HG02870 (cell line): ENCODE measurements at regions not wholly inside any gene's neighbourhood (a gene's known extent, or its start where the extent isn't known, plus 50 kb on each side); places are given as distances from the start of the nearest gene placed in this dataset.
"Not testable (repeated sequence)": the region's sequence is repeated elsewhere in the genome, so short reads cannot be mapped to it uniquely, and the experiment has no call there.

Experiments
- ATAC-seq: cut with Tn5 transposase; IDR thresholded peaks from one replicate; pipeline ENCODE4 v1.9.1; 2021; ENCODE audit warnings: mild to moderate bottlenecking, moderate library complexity; ENCODE audit not compliant: unreplicated experiment

DNA sequence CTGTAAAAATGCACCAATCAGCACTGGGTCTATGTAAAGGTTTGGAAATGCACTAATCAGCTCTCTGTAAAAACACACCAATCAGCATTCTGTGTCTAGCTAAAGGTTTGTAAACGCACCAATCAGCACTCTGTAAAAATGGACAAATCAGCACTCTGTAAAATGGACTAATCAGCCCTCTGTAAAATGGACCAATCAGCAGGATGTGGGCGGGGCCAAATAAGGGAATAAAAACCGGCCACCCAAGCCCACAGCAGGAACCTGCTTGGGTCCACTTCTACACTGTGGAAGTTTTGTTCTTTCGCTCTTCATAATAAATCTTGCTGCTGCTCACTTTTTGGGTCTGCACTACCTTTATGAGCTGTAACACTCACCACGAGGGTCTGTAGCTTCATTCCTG, 101.0 kb downstream of the SMC2 start:
- not testable (repeated sequence) for ATAC-seq

DNA sequence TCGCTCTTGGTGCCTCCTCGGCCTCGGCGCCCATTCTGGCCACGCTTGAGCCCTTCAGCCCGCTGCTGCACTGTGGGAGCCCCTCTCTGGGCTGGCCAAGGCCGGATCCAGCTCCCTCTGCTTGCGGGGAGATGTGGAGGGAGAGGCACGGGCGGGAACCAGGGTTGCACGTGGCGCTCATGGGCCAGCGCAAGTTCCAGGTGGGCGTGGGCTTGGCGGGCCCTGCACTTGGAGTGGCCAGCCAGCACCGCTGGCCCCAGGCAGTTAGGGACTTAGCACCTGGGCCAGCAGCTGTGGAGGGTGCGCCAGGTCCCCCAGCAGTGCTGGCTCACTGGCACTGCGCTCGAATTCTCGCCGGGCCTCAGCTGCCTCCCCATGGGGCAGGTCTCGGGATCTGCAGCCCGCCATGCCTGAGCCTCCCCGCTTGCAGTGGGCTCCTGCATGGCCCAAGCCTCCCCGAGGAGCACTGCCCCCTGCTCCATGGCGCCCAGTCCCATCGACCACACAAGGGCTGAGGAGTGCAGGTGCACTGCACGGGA, 106.4 kb downstream of the SMC2 start:
- ATAC-seq, result no peak

DNA sequence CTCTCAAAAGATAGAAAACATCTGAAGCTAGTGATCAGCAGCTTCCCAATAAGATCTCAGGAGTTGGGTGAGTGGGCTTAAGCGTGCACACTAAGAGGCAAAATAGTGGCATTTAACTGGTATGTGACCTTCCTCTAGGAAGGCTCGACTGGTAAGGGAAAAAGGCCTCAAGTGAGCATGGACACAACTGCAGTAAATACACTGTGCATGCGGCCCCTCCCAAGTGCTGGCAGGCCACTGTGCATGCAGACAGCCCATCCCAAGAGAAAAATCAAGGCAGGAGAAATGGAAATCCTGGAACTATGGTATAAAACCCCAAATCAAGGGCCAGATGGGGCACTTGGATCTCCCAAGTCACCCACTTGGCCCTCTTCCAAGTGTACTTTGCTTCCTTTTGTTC, 112.7 kb downstream of the SMC2 start:
- ATAC-seq, result no peak

DNA sequence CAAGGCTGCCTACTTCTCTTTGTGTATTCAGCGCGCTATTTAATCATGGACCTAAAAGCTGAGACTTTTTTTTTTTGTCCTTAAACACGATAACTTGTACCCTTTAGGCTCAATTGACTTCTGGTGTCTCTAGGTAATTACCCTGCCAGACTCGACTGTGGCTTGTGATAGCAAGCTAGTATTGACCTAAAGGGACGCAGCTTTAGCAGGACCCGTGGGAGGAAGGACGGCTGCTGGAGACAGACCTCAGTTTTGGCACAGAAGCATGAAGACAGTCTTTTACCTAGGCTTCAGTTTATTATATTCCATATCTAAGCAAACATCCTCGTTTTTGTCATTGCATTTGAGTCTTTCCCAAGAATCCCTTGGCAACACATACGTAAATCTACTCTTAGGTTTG, 115.3 kb downstream of the SMC2 start:
- no peak for ATAC-seq

DNA sequence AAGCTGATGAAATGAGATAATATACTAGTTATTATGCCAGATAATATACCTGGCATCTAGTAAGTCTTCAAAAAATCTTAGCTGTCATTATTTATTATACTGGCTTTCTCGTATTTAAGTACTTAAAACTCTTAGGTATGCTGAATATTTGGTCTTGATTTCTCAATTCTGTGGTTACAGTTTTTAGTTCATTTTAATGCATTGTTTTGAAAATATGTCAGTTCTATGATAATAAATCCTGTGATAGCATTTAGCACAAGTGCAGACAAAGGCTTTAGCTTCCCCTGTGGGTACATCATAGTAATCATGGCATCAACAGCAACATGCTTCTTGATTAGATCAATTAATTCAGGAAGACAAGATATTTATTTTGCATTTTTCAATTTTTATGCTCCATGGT, 133.0 kb downstream of the SMC2 start:
- no peak for ATAC-seq

DNA sequence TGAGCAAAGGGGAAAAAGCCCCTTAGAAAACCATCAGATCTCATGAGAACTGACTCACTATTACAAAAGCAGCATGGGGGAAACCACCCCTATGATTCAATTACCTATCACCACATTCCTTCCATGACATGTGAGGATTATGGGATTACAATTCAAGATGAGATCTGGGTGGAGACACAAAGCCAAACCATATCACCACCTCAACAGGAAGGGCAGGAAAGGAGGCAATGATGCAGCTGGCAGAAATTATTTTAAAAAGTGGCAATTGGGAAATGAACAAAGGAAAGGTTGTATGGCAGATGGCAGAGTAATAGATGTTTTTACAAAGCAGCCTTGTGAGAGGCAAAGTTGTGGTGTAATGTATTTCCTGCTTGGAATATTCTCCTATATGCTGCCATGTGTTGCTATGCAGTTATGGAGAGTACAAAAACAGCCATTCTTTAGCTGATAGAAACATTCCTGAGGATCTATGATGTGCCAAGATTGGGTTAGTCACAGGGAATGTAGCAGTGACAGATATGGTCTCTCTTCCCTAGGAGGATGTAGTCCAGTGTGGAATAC, 138.8 kb downstream of the SMC2 start:
- no peak for ATAC-seq

DNA sequence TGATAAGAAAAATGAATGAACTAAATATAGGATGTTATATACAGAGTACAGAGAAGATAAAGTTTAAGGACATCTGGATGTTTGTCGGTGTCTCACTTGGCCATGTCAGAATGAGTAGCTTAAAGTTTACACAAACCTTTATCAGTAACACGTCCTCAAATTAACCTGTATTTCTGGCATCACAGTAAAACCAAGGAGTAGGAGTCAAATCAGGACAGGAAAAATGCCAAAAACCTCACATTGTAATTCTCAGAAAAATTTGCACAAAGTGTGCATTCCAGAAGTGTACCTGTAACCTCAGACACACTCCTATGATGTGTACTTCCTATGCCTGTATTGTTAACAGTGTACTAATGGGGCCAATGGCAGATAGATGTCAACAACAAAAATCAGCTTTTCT, 139.3 kb downstream of the SMC2 start:
- ATAC-seq, result no peak

DNA sequence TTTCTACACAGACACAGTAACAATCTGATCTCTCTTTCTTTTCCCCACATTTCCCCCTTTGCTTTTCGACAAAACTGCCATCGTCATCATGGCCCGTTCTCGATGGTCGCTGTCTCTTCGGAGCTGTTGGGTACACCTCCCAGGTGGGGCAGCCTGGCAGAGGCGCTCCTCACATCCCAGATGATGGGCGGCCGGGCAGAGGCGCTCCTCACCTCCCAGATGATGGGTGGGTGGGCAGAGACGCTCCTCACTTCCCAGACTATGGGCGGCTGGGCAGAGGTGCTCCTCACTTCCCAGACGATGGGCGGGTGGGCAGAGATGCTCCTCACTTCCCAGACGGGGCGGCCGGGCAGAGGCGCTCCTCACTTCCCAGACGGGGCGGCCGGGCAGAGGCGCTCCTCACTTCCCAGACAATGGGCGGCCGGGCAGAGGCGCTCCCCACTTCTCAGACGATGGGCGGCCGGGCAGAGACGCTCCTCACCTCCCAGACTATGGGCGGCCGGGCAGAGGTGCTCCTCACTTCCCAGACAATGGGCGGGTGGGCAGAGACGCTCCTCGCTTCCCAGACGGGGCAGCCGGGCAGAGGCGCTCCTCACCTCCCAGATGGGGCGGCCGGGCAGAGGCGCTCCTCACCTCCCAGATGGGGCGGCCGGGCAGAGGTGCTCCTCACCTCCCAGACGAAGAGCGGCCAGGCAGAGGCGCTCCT, 140.7 kb downstream of the SMC2 start:
- not testable (repeated sequence) for ATAC-seq

DNA sequence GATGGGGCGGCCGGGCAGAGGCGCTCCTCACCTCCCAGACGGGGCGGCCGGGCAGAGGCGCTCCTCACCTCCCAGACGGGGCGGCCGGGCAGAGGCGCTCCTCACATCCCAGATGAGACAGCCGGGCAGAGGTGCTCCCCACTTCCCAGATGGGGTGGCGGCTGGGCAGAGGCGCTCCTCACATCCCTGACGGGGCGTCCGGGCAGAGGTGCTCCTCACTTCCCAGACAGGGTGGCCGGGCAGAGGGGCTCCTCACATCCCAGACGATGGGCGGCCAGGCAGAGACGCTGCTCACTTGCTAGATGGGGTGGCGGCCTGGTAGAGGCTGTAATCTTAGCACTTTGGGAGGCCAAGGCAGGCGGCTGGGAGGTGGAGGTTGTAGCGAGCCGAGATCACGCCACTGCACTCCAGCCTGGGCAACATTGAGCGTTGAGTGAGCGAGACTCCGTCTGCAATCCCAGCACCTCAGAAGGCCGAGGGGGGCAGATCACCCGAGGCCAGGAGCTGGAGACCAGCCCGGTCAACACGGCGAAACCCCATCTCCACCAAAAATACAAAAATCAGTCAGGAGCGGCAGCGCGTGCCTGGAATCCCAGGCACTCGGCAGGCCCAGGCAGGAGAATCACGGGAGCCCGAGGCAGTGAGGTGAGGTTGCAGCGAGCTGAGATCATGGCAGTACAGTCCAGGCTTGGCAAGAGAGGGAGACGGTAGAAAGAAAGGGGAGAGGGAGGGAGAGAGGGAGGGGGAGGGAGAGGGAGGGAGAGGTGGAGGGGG, 141.4 kb downstream of the SMC2 start:
- not testable (repeated sequence) for ATAC-seq

DNA sequence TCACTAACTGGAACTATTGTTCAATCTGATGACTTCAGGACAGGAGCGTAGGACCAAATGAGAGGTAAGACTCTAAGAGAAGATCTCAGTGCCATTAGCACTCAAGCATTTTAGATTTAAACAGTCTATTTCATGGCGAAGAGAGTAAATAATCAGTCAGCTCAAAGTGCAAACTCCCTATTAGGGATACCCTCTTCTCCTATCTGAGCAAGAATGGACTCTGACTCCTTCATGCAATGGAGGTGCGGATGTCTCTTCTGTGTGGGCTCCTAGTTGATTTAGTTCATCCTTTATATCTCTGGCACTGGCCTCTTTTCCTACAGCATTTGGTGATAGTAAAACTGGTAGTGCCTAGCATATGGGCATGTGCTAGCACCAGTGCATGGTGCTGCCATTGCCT, 144.6 kb downstream of the SMC2 start:
- ATAC-seq, result no peak

DNA sequence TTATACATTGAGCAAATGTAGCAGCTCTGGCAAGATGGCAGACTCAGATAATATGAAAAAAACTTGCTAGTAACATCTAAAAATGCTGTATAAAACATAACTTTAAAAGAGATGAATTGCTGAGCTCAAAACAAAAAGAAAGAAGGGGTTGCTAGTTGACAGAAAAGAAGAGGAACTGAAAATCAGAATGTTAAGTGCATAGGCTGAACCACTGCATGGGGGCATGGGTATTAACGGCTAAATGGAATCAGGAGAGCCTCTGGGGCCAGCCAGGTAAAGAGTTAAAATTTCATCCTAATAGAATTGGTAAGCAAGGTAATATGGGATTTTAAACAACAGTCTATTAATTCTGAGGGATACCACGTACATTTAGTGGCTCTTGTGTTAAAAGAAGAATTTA, 146.8 kb downstream of the SMC2 start:
- ATAC-seq, result no peak

DNA sequence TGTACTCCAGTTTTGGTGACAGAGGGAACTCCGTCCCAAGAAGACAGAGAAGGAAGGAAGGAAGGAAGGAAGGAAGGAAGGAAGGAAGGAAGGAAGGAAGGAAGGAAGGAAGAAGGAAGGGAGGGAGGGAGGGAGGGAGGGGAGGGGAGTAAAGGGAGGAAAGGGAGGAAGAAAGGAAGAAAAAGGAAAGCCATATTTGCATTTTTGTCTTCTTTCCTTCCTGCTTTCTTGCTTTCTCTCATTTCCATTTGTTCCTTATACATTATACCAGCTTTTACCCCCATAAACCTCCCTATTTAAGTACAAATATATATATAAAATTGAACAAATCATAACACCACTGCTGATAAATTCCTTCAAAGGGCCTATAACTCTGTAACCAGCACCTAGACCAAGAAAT, 151.8 kb downstream of the SMC2 start:
- no peak for ATAC-seq

DNA sequence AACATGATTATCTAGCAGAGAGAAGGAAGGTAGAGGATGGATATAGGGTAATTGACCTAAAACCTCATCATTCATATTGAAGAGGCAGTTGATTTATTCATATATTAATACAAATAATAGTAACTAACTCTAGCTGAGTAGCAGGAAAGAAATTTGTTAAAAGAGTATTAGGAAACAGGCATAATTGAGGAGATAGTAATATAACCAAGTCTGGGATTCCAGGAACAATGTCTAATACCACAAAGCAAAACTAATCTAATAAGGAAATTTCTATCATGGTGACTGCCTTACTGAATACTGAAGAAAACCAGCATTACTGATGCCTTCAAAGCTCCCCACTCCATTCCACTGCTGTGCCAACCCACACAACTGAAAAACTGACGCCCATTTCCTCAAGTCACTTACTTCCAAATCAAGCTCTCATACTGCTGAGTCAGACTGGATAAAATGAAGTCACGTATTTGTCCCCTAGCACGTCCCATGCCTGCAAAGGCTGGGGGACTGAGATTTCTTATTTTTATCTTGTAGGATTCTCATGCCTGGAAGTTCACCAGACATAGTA, 153.9 kb downstream of the SMC2 start:
- no peak for ATAC-seq

DNA sequence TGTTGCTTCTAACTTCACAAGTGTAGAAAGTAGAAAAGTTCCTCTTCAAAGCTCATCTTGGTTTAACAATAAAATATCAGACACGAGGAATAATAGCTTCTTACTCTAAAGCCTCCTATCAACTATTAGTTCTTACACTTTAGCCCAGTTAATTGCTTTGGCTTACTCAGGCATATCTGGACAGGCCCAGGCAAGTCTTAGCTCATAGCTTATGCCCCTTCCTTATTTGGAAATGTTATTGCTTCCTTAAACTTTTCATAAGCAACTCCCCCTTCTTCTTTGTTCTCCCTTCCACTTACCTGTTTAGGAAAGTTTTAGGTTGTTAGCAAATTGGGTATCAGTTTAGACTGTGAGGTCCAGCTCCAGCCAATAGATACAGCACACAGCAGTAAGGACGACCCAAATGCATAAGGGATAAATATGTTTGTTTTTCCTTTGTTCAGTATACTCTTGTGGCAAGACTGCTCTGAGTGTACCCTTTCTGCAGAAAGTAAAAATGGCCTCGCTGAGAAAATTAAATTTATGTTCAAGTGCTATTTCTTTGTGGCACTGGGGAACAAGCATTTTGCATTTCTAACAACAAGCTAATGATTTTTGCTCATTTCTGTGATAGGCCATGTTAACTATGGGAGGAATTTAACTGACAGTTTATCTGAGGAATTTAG, 162.1 kb downstream of the SMC2 start:
- ATAC-seq, result no peak

DNA sequence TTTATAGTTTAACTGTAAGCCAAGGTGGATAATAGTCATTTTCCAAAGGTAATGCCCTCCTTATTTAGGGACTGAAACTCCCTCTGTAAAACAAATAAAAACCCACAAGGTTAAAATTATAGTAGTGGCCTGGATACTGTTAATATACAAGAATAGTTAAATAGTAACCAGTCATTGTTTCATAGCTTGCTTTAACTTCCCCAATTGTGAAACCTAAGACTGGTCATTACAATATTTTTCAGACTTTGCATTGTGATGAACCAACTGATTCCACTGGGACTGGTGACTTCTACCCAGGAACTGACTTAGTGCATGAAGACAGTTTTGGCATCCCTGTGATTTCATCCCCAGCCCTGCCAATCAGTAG, 162.6 kb downstream of the SMC2 start:
- ATAC-seq, result no peak

DNA sequence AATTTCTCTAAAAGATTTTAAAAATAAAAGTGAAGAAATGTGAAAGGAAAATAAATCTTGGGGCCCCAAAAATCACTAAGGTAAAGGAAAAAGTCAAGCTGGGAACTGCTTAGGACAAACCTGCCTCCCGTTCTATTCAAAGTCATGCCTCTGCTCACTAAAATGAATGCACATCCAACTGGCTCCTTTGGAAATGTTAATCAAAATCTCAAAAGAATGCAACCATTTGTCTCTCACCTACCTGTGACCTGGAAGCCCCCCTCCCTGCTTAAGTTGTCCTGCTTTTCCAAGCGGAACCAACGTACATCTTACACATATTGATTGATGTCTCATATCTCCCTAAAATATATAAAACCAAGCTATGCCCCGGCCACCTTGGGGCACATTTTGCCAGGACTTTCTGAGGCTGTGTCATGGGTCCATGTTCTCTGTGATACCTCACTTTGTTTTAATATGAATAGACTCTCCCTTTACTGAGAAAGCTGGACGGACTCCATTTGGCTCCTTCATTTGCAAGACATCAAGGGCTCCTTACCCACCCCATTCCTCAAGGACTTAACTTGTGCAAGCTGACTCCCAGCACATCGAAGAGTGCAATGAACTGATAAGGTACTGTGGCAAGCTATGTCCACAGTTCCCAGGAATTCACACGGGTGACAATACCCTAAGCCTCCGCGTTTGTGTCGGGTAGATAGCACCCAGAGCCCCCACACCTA, 164.3 kb downstream of the SMC2 start:
- ATAC-seq, result no peak

DNA sequence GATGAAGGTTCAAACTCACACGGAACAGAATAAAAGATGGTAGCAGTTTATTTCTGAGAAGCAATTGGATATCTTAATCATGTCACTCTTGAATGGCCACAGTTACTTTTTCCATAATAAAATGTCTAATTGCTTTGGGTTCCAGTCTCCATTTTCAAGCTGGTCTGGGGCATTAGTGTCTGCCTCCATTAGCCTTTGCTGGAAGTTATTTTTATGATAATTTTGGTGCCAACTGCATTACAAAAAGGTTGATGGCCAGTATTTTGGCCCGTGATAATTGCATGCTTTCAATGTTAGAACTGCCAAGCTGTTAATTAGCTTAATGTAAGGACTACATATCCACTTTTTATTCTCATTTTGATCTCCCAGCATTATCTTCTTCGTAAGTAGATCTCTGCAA, 165.9 kb downstream of the SMC2 start:
- no peak for ATAC-seq

DNA sequence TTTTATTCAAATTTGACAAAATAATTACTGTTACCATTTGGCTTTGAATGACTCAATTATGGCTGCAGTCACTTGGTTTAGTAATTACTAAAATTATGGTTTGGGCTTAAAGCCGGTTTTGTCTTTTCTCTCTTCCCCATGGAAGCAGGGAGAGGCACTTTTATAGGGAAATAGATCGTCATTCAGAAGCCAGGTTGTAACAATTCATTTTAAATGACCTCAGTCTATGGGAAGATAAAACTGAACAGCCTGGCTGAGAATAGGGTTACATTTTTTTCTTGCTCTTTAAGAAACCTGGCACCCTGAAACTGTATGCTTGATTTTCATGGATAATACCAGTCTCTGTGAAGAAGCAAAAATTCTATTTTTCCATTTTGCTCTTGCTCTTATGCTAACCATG, 169.8 kb downstream of the SMC2 start:
- ATAC-seq, result no peak

DNA sequence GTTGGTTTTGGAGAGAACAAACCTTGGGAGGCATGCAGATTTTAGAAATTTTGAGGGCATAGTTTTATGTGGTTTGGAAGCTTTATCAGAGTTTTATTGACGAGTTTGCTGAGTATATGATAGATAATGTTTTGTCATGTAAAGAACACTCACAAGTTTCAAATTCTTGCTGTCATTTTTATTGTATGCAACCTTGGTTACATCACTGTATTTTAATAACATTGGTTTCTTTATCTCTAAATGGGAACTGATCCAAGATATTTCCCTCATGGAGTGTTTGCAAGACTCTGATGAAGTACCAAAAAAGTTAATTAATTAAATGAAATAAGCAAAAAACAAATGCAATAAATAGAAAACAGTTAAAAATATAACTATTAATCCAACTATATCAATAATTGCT, 170.3 kb downstream of the SMC2 start:
- ATAC-seq, result no peak

DNA sequence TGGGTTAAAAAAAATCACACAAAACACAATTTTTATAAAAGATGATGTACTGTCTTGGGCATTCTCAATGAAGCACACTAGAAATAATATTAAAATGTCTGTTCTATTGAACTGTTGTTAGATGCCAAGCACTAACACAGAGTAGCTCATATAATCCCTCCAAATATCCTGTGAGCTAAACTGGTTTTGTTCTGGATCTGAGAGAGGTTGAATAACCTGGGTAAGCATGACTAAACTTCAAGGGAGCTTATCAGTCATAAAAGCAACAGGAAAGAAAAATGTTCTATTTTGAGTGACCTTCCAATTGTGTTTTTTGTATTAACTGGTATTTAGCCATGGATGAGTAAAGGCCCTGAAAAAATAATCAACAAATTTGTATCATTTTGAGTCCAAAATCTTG, 175.3 kb downstream of the SMC2 start:
- no peak for ATAC-seq
